Mucosa of gallbladder (tissue), 1 donor: ENCODE measurements at regions not wholly inside any gene's neighbourhood (a gene's known extent, or its start where the extent isn't known, plus 50 kb on each side); places are given as distances from the start of the nearest gene placed in this dataset.
A peak's percentile ranks its signal among the peaks of the same experiment; 100 is the strongest.
"Not testable (repeated sequence)": the region's sequence is repeated elsewhere in the genome, so short reads cannot be mapped to it uniquely, and the experiment has no call there.

Source experiments
- DNase-seq: peaks from one replicate; pipeline ENCODE4 v3.0.0-alpha.2; 2020; ENCODE audit warnings: low spot score
- donor health status: DM: no; HTN: no; CAD: no.

GRCh38 chr11:112697391-112698178 is 263.6 kb upstream of the NCAM1 start:
- no peak for DNase-seq

- no peak for DNase-seq
These were observed 256.1 kb upstream of the NCAM1 start for GRCh38 chr11:112705148-112705547.

GRCh38 chr11:112706863-112707262 is 254.4 kb upstream of the NCAM1 start:
- DNase-seq: no peak

- not testable (repeated sequence) for DNase-seq
These were observed 246.9 kb upstream of the NCAM1 start for GRCh38 chr11:112714340-112714739.

GRCh38 chr11:112715056-112715455 is 246.2 kb upstream of the NCAM1 start:
- DNase-seq: no peak

GRCh38 chr11:112718483-112718882 is 242.7 kb upstream of the NCAM1 start:
- DNase-seq: no peak

- no peak for DNase-seq
These were observed 241.3 kb upstream of the NCAM1 start for GRCh38 chr11:112719736-112720525.

- DNase-seq: no peak
These were observed 239.1 kb upstream of the NCAM1 start for GRCh38 chr11:112722148-112722547.

- no peak for DNase-seq
These were observed 238.3 kb upstream of the NCAM1 start for GRCh38 chr11:112722876-112723275.

- peak; percentile 16 for DNase-seq
These were observed 237.3 kb upstream of the NCAM1 start for GRCh38 chr11:112723676-112724495.

- no peak for DNase-seq
These were observed 236.8 kb upstream of the NCAM1 start for GRCh38 chr11:112724496-112724790.

- no peak for DNase-seq
These were observed 235.6 kb upstream of the NCAM1 start for GRCh38 chr11:112725636-112726035.

- DNase-seq: no peak
These were observed 233.8 kb upstream of the NCAM1 start for GRCh38 chr11:112727341-112727841.

GRCh38 chr11:112728288-112728687 is 232.9 kb upstream of the NCAM1 start:
- no peak for DNase-seq

- DNase-seq: no peak
These were observed 232.5 kb upstream of the NCAM1 start for GRCh38 chr11:112728716-112729115.

- no peak for DNase-seq
These were observed 230.6 kb upstream of the NCAM1 start for GRCh38 chr11:112730591-112730990.

GRCh38 chr11:112731538-112731937 is 229.7 kb upstream of the NCAM1 start:
- DNase-seq: no peak

GRCh38 chr11:112732031-112732430 is 229.2 kb upstream of the NCAM1 start:
- no peak for DNase-seq

- DNase-seq: peak; percentile 45
These were observed 227.0 kb upstream of the NCAM1 start for GRCh38 chr11:112734207-112734606.

- DNase-seq: no peak
These were observed 225.8 kb upstream of the NCAM1 start for GRCh38 chr11:112735470-112735869.

- DNase-seq: no peak
These were observed 217.2 kb upstream of the NCAM1 start for GRCh38 chr11:112744041-112744440.

GRCh38 chr11:112745973-112746372 is 215.2 kb upstream of the NCAM1 start:
- DNase-seq: no peak
